NCI-H2227 treated with DMSO at 0.1 percent for 48 hours (cell line): ENCODE measurements at regions not wholly inside any gene's neighbourhood (a gene's known extent, or its start where the extent isn't known, plus 50 kb on each side); places are given as distances from the start of the nearest gene placed in this dataset.

ENCODE experiments used
- DNase-seq: peaks from one replicate; lab custom pipeline; 2025; lab: John Stamatoyannopoulos, UW

- no peak for DNase-seq
These were observed 259.9 kb downstream of the HHIPL2 start for GRCh38 chr1:222288053-222288452.

GRCh38 chr1:222286011-222286410, 261.9 kb downstream of the HHIPL2 start:
- DNase-seq, result no peak

DNA sequence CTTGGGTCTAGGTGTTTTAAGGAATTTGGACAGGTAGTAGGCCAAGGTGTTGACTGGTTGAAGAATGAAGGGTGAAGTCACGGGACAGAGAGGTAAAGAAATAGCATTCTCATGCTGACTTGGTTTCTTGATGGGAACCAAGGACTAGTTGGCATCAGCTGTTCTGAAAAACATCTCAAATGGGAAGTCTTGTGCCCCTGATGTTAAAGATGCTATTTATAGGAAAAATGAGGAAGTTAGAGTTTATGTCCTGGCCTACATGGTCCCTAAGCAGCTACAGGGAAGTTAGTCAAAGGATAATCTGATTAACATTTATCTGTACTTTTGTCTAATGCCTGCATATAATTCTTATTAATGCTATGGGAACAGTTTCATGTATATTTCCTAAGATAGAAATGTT, 262.4 kb downstream of the HHIPL2 start:
- DNase-seq, result no peak

GRCh38 chr1:222284466-222284865, 263.4 kb downstream of the HHIPL2 start:
- no peak for DNase-seq

GRCh38 chr1:222283147-222283768, 264.6 kb downstream of the HHIPL2 start:
- no peak for DNase-seq

DNA sequence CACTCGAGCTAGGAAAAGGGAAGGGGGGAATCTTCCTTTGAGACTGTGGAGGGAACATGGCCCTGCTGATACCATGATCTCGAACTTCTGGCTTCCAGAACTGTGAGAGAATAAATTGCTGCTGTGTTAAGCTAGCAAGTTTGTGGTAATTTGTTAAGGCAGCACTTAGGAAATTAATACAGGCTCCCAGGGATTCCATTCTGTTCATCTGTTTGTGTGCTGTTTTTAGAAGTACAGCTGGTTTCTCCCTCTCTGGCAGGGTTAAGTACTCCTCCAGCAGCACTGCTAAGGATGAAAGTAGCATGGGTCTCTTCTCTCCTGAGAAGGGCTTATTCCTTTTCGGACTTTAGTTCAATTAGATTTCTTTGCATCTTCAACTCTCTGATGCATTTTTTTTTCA, 268.3 kb downstream of the HHIPL2 start:
- DNase-seq, result no peak

DNA sequence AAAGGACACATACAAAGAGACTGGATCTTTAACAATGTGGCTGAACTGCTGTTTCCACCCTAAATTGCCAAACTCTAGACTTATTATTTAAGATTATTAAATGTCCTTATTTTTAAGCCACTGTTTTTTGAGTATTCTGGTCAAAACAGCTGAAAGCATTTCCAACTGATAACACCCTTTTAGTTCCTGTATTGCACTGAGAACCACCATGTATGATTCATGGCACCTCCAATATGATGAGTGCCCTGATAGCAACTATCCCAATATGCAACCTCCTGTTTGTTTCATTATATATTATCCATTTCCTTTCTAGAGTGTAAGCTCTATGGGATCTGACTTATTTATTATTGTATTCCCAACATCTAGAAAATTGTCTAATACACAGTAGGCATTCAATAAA, 269.4 kb downstream of the HHIPL2 start:
- DNase-seq, result no peak

- DNase-seq, result no peak
These were observed 272.0 kb downstream of the HHIPL2 start for GRCh38 chr1:222275729-222276465.

DNA sequence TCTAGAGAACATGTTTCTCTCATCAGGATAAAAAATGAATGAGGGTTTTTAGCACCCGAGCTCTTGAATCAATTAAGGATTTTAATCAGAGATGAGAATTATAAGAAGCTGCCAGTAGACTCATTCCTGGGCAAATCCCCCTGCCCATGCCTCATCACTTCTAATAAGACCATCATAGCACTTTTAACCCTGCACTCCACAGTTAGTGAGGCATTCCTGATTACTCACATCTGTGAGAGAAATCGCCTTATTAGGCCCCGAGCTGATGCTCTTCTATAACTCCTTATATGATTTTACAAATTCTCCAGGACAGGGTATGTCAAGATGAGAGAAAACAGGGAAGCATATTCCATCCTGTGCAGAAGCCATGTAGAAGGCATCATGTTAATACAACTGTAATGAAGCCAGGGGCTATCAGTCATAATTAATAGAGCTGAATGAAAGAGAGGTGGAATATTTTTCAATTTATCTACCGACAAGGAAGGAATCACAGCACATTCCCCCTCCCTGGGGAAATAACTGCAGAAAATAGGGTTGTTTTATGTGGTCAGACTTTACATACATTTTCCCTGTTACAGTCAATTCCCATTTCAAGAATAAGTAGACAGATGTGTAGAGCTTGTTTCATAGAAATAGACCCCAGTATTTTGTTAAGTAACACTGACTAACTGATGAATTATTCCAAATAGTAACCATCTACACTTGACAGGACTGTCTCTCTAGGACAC, 272.7 kb downstream of the HHIPL2 start:
- no peak for DNase-seq

DNA sequence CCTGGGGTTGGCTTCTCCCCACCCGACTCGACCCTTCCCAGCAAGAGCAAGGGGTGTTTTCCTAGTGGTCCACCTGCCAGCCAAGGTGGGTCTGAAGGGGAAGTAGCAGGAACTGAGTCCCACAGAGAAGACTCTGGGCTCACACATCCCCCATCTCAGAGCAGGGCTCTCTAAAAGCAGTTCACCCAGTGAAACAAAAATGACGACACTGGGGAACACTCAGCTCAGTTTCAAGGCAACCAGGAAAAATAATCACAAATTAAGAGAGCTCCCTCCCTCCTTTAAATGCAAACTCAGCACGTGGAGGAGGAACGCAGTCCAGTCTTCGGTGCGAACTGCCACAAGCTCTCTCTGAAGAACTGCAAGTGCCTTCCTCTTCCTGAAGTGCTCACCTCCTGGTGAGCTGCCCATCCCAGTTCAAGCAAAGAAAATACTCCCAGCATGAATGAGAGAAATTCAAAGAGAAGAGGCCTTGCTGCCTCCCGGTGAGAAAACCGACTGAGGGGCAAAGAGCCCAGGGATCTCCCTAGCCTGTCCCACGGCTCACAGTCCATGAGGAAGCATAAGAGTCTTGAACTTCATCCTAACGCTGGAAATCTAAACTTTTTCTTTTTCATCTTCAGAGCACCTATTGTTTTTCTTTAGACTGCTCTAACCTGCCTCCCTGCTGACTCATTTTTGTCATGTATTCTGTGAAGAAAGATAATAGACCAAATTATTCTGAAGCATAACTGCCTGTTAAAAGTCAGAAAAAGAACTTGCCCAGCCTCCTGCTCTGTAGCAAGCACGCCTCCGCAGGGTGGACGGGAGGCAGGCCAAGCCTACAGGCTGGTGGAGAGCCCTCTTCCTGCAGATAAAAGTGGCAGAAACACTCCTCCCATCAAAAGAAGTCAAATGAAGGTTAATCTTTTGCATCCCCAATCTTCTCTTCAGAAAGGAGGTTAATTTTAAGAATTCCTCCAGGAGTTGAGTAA, 281.4 kb downstream of the HHIPL2 start:
- no peak for DNase-seq

GRCh38 chr1:222263791-222264190, 284.1 kb downstream of the HHIPL2 start:
- DNase-seq, result no peak

- DNase-seq, result no peak
These were observed 290.9 kb downstream of the HHIPL2 start for GRCh38 chr1:222257027-222257426.

DNA sequence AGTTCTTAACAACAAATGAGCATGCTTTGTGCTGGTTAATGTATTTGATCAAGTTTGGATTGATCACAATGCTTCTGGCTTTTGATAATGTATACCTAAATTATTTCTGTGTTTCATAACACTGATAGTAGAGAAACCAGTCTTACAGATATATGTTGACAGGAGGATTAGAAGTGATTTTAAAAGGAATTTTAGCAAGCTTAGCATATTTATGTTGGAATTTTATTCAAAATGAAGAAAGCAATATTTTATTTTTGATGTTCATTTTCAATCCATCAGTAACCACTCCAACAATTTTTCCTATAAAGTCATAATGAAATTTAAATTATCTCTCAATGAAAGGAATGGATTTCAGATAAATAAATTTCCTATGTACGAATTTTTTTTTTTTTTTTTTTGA, 291.8 kb downstream of the HHIPL2 start:
- DNase-seq, result no peak

DNA sequence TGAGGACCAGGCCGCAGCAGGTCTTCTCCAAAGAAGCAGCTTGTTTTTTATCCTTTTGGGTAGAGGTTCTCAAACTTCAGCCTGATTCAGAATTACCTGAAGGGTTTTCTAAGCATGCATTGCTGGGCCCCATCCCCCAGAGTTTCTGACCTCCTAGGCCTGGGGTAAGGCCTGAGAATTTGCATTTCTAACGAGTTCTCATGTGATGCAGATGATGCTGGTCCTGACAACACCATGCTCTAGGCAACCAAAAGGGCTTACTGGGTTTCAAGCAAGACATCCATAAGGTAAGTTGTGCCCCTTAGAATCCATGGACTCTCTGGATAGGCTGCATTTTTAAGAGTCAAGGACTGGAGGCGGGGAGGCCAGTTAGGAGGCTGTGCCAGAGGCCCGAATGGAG, 295.1 kb downstream of the HHIPL2 start:
- DNase-seq, result no peak

GRCh38 chr1:222251847-222252246, 296.1 kb downstream of the HHIPL2 start:
- DNase-seq, result no peak

DNA sequence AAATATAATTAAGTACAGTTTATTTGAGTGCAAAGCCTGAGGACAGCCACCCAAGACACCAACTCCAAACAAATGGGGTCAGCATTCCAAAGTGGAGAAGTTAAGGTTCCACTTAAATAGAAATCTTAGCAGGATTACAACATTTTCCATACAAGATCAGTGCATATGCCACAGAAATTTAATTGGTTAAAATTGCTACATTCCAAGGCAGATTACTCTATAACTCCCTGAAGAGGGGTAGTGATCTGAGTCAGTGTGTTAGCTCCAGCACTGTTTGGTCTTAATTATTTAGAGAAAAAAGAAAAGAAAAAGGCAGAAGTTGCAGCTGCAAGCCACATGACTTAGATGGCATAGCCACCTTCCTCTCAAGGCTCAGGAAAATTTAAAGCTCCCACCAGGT, 297.5 kb downstream of the HHIPL2 start:
- DNase-seq, result no peak

GRCh38 chr1:222247811-222248310, 300.0 kb downstream of the HHIPL2 start:
- DNase-seq, result no peak

DNA sequence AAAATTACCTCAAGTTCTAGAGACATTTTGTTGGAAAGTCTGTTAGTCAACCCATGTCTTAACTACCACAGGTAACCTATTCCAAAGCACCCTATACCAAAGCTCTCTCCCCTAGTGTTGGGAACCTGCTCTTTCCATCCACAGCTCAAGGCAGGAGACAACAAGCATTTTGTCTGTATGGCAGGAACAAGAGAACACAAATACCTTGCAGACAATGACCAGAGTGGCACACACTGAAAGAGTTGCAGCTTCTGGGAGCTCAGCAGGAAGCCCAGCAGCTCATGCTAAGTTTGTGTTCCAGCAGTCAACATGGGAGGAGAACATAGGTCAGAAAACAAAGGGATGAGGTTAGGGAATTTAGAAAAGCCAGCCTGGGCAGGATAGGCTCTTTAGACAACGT, 300.8 kb downstream of the HHIPL2 start:
- no peak for DNase-seq

DNA sequence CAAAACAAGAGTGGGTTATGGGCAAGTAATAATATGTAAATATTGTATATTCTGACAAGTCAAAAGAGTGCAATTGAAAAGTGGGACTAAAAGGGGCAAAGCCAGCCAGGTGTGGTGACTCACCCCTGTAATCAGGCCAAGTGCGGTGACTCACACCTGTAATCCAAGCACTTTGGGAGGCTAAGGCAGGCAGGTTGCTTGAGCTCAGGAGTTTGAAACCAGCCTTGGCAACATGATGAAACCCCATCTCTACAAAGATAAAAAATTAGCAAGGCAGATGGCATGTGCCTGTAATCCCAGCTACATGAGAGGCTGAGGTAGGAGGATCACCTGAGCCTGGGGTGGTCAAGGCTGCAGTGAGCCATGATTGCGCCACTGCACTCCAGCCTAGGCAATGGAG, 304.0 kb downstream of the HHIPL2 start:
- DNase-seq, result no peak

DNA sequence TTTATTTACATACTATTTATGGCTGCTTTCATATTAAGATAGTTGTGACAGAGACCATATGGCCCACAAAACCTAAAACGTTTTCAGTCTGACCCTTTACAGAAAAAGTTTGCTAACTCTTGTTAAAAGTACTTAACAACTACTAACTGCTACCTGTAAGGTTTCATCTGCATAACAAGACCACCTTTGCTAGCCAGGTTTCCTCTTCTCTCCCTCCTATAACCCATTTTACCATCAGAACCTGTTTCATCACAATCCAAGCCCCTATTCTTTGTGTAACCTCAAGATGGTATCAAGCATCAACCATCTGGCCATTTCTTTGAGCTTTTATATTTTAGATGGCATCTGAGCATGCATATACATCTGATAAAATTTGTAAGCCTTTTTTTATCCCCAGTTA, 305.4 kb downstream of the HHIPL2 start:
- DNase-seq, result no peak

DNA sequence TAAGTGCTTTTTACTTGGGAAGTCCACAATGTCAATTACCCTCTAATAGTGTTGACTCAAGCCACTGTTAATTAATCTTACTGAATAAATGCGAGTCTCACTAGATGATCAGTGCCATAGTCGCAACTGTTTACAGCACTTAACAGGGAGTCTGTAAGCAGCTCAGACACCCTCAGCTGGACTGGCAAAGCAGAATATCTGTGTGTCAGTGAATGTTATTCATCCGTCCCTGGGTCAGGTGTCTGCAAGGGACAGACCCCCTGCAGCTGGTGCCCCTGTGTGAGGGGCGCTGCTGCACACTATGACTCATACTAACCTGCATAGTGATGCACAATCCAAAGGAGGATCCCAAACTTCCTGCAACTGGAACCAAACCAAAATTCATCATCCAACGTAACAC, 306.5 kb downstream of the HHIPL2 start:
- DNase-seq, result no peak
